HG03175 (cell line): ENCODE measurements at regions not wholly inside any gene's neighbourhood (a gene's known extent, or its start where the extent isn't known, plus 50 kb on each side); places are given as distances from the start of the nearest gene placed in this dataset.
"Not testable (repeated sequence)": the region's sequence is repeated elsewhere in the genome, so short reads cannot be mapped to it uniquely, and the experiment has no call there.

Experiments
- ATAC-seq: cut with Tn5 transposase; IDR thresholded peaks from one replicate; pipeline ENCODE4 v1.9.1; 2021; ENCODE audit warnings: mild to moderate bottlenecking, moderate library complexity; ENCODE audit not compliant: unreplicated experiment

DNA sequence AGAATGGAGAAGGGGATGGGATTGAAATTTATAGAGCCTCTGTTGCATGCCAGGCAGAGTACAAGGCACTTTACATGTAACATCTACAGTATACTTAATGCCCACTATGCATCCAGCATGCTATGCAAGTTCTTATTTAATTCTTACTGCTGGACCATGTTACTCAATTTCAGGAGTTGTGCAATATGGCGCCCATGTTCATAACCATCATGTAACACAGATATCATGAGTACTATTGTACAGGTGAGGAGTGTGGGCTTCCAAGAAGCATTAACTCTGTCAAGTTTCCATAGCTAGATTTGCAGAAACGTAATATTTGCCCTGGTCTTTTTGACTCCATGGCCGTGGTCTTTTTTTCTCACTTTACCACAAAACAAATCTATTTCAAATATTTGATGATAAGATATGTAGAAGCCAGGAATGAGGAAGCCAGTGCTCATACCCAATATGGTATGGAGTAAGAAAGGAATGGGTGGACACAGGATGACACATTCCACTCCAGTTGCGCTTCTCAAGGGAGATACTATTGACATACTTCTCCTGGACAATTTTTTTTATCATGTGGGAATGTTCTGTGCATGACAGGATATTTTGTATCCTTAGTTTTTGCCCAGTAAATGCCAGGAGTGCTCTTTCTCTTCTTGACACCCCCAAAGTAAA, 191.8 kb downstream of the C12orf75 start:
- ATAC-seq: no peak

GRCh38 chr12:105523164-105524057, 192.9 kb downstream of the C12orf75 start:
- ATAC-seq: no peak

DNA sequence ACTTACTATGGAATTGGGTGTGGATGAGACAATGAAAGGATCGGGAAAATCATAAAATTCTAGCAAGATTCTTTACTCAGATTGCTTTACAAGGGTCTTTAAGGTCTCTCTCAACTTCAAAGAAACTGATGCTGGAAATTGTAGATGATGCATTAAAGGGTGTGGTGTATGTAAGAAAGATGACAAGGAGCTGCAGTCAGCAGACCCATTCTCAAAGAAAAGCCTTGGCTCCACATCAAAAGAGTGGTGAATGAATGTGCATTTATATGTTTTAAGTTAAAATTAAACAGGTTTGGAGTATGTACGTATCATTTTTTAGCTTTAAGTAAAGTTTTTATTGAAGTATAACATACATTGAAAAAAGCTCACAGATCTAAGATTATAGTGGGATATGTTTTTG, 194.5 kb downstream of the C12orf75 start:
- no peak for ATAC-seq

DNA sequence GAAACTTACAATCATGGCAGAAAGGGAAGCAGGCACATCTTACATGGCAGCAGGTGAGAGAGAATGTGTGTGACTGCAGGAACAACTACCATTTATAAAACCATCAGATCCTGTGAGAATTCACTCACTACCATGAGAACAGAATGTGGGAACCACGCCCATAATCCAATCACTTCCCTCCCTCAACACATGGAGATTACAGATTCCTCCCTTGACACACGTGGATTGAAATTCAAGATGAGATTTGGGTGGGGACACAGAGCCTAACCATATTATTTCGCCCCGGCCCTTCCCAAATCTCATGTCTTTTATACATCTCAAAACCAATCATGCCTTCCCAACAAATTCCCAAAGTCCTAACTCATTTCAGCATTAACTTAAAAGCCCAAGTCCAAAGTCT, 203.6 kb downstream of the C12orf75 start:
- ATAC-seq: no peak

DNA sequence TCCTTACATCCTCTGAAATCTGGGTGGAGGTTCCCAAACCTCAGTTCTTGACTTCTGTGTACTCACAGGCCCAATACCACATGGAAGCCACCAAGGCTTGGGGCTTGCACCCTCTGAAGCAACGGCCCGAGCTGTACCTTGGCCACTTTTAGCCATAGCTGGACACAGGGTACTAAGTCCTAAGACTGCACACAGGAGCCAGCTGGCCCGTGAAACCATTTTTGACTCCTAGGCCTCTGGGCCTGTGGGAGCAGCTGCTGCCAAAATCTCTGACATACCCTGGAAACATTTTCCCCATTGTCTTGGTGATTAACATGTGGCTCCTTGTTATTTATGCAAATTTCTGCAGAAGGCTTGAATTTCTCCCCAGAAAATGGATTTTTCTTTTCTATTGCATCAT, 204.5 kb downstream of the C12orf75 start:
- ATAC-seq: not testable (repeated sequence)

DNA sequence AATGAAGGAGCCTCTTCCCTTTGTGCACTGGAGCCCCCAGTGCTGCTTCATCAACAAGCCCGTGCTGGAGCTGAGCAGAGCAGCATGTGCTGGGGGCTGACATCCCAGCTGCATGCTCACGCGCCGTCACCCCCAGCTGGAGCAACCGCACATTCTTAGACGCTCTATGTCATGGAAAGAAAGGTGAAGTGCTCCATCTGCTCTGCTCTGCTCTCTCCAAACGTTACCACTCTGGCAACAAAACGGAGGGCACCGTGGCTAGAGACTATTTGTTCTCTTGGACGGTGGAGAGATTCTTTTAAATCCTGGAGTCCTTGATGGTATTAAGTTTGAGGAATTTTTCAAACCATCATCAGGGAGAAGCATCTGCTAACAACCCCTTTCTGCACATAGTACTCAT, 208.4 kb downstream of the C12orf75 start:
- ATAC-seq: no peak

GRCh38 chr12:105539735-105540134, 209.2 kb downstream of the C12orf75 start:
- ATAC-seq: no peak

DNA sequence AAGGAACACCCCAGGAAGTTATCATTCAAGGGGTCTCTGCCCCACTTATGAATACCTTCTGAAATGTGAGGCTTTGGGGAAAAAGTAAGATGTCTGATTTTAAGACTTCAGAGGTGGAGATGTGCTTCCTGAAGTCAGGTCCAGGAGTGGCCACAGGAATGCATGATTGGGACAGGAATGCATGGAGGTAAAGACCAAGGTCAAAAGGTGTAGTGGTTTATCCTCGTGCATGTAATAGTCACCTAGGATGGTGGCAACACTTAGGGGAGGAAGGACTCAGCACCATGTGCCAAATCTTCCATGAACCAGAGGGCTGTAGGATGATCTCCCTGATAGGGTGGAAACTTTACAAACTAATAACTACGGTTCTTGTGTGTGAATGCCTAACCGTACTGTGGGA, 217.3 kb downstream of the C12orf75 start:
- ATAC-seq: no peak

DNA sequence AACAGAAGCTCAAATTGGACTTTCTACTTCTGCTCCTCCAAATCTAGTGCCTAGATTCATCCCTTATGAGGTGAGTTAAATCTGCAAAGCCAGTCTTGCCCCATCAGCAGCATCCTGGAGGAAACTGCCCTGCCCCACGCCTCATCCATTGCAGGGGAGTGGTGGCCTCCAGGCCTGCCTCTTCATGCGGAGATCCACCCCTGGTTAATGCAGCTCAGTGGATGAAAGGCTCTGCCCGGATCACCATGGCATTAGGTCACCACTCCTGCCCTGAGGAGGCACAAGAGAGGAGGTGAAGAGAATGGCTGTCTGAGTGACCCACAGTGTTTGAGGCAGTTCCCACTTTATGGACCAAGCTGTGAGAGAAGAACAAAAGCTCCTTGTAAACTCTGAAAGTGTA, 218.1 kb downstream of the C12orf75 start:
- ATAC-seq: no peak

DNA sequence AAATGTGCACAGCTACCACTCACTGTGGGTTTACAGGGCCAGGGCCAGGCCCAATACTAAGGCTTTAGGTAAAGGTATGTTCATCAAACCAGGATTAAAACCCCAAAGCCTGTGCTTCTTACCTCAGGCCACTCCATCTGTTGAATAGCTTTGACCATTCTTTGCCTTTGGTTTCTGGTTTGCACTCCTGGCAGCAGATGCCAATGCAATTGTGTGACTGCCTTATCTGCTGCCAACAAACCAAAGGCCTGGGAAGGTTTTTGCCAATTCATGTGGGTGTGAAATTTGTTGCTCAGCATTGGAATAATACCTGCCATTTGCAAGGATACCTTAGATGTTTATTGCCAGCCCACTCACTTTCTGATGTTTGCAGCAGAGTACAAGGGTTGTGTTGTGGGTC, 221.6 kb downstream of the C12orf75 start:
- no peak for ATAC-seq

DNA sequence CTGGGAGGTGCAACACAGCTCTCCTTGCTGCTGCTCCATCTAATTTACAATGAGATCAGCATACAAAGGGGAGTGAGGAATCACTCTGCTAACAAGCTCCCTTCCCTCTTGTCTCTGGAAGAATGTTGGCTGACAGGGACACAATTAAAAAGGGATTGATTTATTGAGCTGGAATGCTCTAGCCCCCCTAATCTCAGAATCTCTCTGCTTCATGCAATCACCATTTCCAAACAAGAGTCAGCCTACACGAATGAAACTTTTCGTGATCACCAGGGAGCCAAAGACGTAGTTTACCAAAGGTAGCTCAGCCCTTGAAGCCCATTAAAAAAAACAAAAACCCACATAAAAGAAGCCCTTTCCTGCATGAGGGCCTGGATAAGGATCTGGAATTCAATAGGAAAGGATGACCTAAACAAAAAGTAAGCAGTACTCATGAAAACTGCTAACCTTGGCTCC, 223.8 kb downstream of the C12orf75 start:
- no peak for ATAC-seq

- no peak for ATAC-seq
Observed at GRCh38 chr12:105554856-105555255, 224.4 kb downstream of the C12orf75 start.

- ATAC-seq: no peak
Observed at GRCh38 chr12:105555556-105556295, 225.2 kb downstream of the C12orf75 start.

- ATAC-seq: no peak
Observed at GRCh38 chr12:105559310-105559709, 228.8 kb downstream of the C12orf75 start.

DNA sequence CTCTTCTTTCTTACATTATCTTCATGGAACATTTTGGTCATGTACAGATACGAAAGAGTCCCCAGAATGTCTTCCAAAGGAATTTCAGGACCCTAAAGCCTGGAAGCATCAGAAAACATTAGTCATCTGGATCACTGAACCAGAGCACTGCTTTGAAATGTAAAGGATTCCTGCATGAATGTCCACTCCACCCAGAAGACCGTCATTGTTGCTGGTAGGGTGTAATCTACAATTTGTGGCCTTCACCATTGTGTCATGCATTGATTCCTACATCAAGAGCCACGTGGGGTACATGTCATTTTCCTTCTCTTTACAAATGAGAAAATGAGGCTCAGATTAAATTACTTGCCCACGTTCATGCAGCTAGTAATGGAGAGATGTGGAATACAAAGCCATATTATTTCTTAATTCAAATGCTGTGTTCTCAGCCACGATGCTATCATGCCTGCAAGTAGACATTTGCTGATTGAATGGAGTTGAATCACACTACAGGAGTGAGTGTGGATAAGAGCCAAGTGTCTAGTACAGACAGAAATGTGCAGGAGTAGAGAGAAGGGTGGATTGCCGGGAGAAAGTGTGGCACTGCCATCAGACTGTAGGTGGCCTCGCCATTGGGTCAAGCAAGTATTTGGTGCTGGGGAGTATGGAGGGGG, 231.2 kb downstream of the C12orf75 start:
- no peak for ATAC-seq

GRCh38 chr12:105562199-105562971, 231.9 kb downstream of the C12orf75 start:
- no peak for ATAC-seq

- ATAC-seq: no peak
Observed at GRCh38 chr12:105567061-105567460, 236.6 kb downstream of the C12orf75 start.

DNA sequence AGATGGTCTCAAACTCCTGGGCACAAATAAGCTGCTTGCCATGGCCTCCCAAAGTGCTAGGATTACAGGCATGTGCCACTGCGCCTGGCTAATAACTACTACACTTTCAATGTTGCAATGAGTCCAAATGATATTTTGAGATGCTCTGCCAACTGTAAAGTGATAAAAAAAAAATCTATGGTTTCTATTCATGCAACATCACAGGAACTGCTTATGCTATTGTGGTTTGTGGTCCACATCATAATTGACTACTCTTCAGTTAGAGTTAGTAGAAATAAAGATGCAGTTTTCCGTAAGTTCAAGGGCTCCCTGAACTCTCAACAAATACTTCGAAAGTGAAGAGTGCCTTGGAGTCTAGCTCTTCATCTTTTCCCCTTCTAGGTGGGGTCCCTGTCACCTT, 239.4 kb downstream of the C12orf75 start:
- no peak for ATAC-seq

- ATAC-seq: no peak
Observed at GRCh38 chr12:105570944-105571343, 240.5 kb downstream of the C12orf75 start.

- no peak for ATAC-seq
Observed at GRCh38 chr12:105573574-105573973, 243.1 kb downstream of the C12orf75 start.
